Mucosa of descending colon (tissue), 3 donors: ENCODE measurements at regions not wholly inside any gene's neighbourhood (a gene's known extent, or its start where the extent isn't known, plus 50 kb on each side); places are given as distances from the start of the nearest gene placed in this dataset.

Source experiments
- ATAC-seq: fragments of 200-7000 bp; cut with Tn5 transposase; one replicate; pipeline ENCODE4 v1.9.1; 2020; ENCODE audit warnings: mild to moderate bottlenecking, moderate library complexity
- DNase-seq, 3 donors: peaks; one replicate each; pipeline ENCODE4 v3.0.0-alpha.2; 2020
- H3K36me3 ChIP-seq: fragments of 200-600 bp; one replicate; pipeline ENCODE4 v1.8.0; 2021; ENCODE audit warnings: low read depth, mild to moderate bottlenecking
- H3K4me1 ChIP-seq: fragments of 200-600 bp; one replicate; pipeline ENCODE4 v1.8.0; 2021; ENCODE audit warnings: low read depth, mild to moderate bottlenecking
- H3K4me3 ChIP-seq: fragments of 200-600 bp; one replicate; pipeline ENCODE4 v1.8.0; 2021; ENCODE audit warnings: mild to moderate bottlenecking
- H3K9me3 ChIP-seq: fragments of 200-600 bp; one replicate; pipeline ENCODE4 v1.8.0; 2021; ENCODE audit warnings: mild to moderate bottlenecking
- intact Hi-C, 2 donors: fragments of 100-400 bp; cut with DNase I in 1 of 2; cut with micrococcal nuclease in 1 of 2; formaldehyde crosslinking; loops; one replicate each; pipeline versions ENCODE4 v1.11.0 to v1.11.1; 2022; cut with DNase I, micrococcal nuclease
- TF ChIP-seq, protein P1 (sequence below): fragments of 200-600 bp; IDR thresholded peaks from one replicate; pipeline ENCODE4 v1.8.0; 2022; ENCODE audit warnings: antibody characterized with exemption, mild to moderate bottlenecking
- donor health status: DM: no; HTN: no; CAD: no; lungs with moderate emphysema.
- donor health status: DM: no; HTN: no; CAD: no.
- donor health status: DM: no; HTN: yes; CAD: no.

- DNase-seq = no peak
- no peak for ATAC-seq
- TF ChIP-seq, protein P1, sequence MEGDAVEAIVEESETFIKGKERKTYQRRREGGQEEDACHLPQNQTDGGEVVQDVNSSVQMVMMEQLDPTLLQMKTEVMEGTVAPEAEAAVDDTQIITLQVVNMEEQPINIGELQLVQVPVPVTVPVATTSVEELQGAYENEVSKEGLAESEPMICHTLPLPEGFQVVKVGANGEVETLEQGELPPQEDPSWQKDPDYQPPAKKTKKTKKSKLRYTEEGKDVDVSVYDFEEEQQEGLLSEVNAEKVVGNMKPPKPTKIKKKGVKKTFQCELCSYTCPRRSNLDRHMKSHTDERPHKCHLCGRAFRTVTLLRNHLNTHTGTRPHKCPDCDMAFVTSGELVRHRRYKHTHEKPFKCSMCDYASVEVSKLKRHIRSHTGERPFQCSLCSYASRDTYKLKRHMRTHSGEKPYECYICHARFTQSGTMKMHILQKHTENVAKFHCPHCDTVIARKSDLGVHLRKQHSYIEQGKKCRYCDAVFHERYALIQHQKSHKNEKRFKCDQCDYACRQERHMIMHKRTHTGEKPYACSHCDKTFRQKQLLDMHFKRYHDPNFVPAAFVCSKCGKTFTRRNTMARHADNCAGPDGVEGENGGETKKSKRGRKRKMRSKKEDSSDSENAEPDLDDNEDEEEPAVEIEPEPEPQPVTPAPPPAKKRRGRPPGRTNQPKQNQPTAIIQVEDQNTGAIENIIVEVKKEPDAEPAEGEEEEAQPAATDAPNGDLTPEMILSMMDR = no peak
- intact Hi-C loops = no loop called here
- Histone ChIP-seq H3K36me3 (no peaks in the 10 kb centered on the region), H3K9me3 (no peaks in the 10 kb centered on the region), H3K4me3 (no peak overlapping the region), H3K4me1 (no peaks in the 10 kb centered on the region)
These were observed 71.6 kb upstream of the RNU6ATAC start for GRCh38 chr9:134236001-134236421.

DNA sequence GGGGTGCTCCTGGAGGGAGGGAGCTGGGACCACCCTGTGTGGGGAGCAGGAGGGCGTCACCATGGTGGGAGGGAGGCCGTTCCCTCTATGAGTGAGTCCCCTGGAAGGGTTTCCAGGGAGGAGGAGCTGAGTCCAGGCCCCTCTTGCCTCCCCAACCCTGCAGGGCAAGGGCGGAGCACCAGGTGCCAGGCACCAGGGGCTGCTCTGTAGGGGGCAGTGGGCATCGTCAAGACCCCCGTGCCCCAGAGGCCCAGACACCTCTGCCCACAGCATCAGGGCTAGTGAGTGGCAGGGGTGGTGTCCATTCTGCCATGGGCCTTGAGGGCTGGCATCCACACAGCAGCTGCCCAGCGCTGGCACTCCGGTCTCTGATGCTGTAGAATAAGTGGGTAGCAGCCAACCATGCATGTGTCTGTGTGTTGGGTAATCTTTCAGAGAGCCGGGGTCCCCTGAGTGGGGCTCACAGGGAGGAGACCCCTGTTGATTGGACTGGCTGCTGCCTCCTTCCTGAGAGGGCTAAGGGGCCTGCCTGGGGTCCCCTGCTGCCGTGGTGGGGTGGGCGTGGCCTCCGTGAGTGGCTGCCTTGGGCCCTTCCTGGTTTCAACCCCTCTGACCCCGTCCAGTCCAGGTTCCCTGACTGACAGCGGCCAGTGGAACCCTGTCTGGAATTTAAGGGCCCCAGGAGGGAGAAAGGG, 72.7 kb upstream of the RNU6ATAC start:
- no peak for DNase-seq
- Histone ChIP-seq H3K4me1 (no peaks in the 10 kb centered on the region), H3K4me3 (no peak overlapping the region), H3K9me3 (no peaks in the 10 kb centered on the region), H3K36me3 (no peaks in the 10 kb centered on the region)
- TF ChIP-seq, protein P1 = no peak
- intact Hi-C loops = no loop called here
- no peak for ATAC-seq

GRCh38 chr9:134237630-134238265, 73.4 kb upstream of the RNU6ATAC start:
- TF ChIP-seq, protein P1 = no peak
- Histone ChIP-seq H3K4me1 (no peaks in the 10 kb centered on the region), H3K9me3 (no peaks in the 10 kb centered on the region), H3K4me3 (no peak overlapping the region), H3K36me3 (no peaks in the 10 kb centered on the region)
- intact Hi-C loops = no loop called here
- ATAC-seq = no peak
- no peak for DNase-seq

GRCh38 chr9:134239130-134239903, 75.0 kb upstream of the RNU6ATAC start:
- no peaks in the 10 kb centered on the region for H3K9me3 ChIP-seq
- DNase-seq = no peak
- intact Hi-C loops = no loop called here

GRCh38 chr9:134239939-134240338, 75.6 kb upstream of the RNU6ATAC start:
- ATAC-seq = no peak
- no peak overlapping the region for H3K4me3 ChIP-seq
- H3K9me3 ChIP-seq = no peaks in the 10 kb centered on the region
- TF ChIP-seq, protein P1 = no peak
- no peaks in the 10 kb centered on the region for H3K4me1 ChIP-seq
- intact Hi-C loops = no loop called here
- no peaks in the 10 kb centered on the region for H3K36me3 ChIP-seq
- no peak for DNase-seq

More at GRCh38 chr9:134239130-134239903, 75.0 kb upstream of the RNU6ATAC start:
- H3K36me3 ChIP-seq = no peaks in the 10 kb centered on the region
- no peaks in the 10 kb centered on the region for H3K4me1 ChIP-seq
- ATAC-seq = no peak
- no peak overlapping the region for H3K4me3 ChIP-seq
- TF ChIP-seq, protein P1 = no peak
